HepG2 (cell line): ENCODE measurements at regions not wholly inside any gene's neighbourhood (a gene's known extent, or its start where the extent isn't known, plus 50 kb on each side); places are given as distances from the start of the nearest gene placed in this dataset.

Experiments
- ATAC-seq: fragments of 200-7000 bp; cut with Tn5 transposase; 3 replicates; pipeline ENCODE4 v1.9.1; 2020; ENCODE audit warnings: mild to moderate bottlenecking, moderate library complexity
- BruUV-seq: library from RNA; stranded (reverse); fragments of 400-500 nt; replicated peaks from 2 replicates; lab custom pipeline; 2021; lab: Mats Ljungman, UMichigan
- CTCF ChIA-PET: fragments of 300-600 bp; formaldehyde crosslinking; extraction: SDS; loops from one replicate; lab custom pipeline; 2021; ENCODE audit warnings: low total read pairs, inconsistent platforms, low intra/inter-chr PET ratio; lab: Yijun Ruan, JAX
- POLR2A ChIA-PET: fragments of 350-600 bp; sonication (Branson Sonifier 250); formaldehyde crosslinking; loops from one replicate; lab custom pipeline; 2020; ENCODE audit warnings: antibody characterized with exemption, inconsistent platforms; lab: Yijun Ruan, JAX
- DNase-seq: peaks from one replicate; pipeline ENCODE4 v3.0.0-alpha.2; 2015; ENCODE audit warnings: low spot score
- FAIRE-seq: peaks from 3 replicates; lab custom pipeline; 2011; peaks lifted over from hg19 to GRCh38; lab: Jason Lieb, UNC
- H2AFZ ChIP-seq: one replicate; pipeline ENCODE4 v1.6.1; 2011; ENCODE audit warnings: low read length, inconsistent platforms
- H3K27ac ChIP-seq: fragments of 300-600 bp; 3 replicates; pipeline ENCODE4 v1.8.0; 2011; ENCODE audit warnings: mixed run types, mild to moderate bottlenecking, mixed read lengths, low read length, inconsistent platforms; ENCODE audit not compliant: insufficient read depth; ENCODE audit errors: extremely low read length
- H3K27me3 ChIP-seq, 2 experiments: fragments of 200-600 bp in 1 of 2; 2 replicates in 1 of 2; 3 replicates in 1 of 2; pipeline versions ENCODE4 v1.6.0 to v1.8.0; 2011; ENCODE audit warnings: low read length in 2 of 2, mild to moderate bottlenecking in 2 of 2, moderate library complexity in 2 of 2, inconsistent platforms in 1 of 2; ENCODE audit not compliant: insufficient read depth in 2 of 2, control insufficient read depth in 1 of 2
- H3K36me3 ChIP-seq, 2 experiments: fragments of 200-600 bp in 1 of 2; replicated peaks in 1 of 2; 2 replicates in 1 of 2; 3 replicates in 1 of 2; pipeline versions ENCODE4 v1.5.1 to v1.8.0; 2011; ENCODE audit warnings: low read length in 2 of 2, inconsistent platforms in 1 of 2; ENCODE audit not compliant: insufficient read depth in 2 of 2, control insufficient read depth in 1 of 2
- H3K4me1 ChIP-seq: 2 replicates; pipeline ENCODE4 v1.5.1; 2012; ENCODE audit warnings: low read length, inconsistent platforms; ENCODE audit not compliant: insufficient read depth
- H3K4me2 ChIP-seq: 2 replicates; pipeline ENCODE4 v1.6.0; 2011; ENCODE audit warnings: low read depth, low read length, inconsistent platforms
- H3K4me3 ChIP-seq, 3 experiments: fragments of 200-600 bp in 1 of 3; sonication (generic), shearing (Covaris generic) in 1 of 3; replicated peaks in 1 of 3; 2 replicates each; pipeline ENCODE4 v1.5.1; 2011 to 2016; ENCODE audit warnings: low read length in 3 of 3, inconsistent platforms in 2 of 3, low read depth in 2 of 3, mild to moderate bottlenecking in 2 of 3, control low read depth in 1 of 3, mixed read lengths in 1 of 3; ENCODE audit not compliant: insufficient read depth in 1 of 3
- H3K79me2 ChIP-seq: one replicate; pipeline ENCODE4 v1.6.1; 2011; ENCODE audit warnings: low read length, inconsistent platforms; ENCODE audit not compliant: insufficient read depth
- H3K9ac ChIP-seq: 2 replicates; pipeline ENCODE4 v1.6.0; 2011; ENCODE audit warnings: mild to moderate bottlenecking, low read depth, low read length, inconsistent platforms; ENCODE audit not compliant: insufficient read depth
- H3K9me3 ChIP-seq: 2 replicates; pipeline ENCODE4 v1.5.1; 2012; ENCODE audit warnings: mild to moderate bottlenecking, low read length
- H4K20me1 ChIP-seq: 2 replicates; pipeline ENCODE4 v1.6.0; 2011; ENCODE audit warnings: inconsistent platforms, mild to moderate bottlenecking, low read length, moderate library complexity; ENCODE audit not compliant: insufficient read depth
- EEA1 ChIP-seq: sonication (generic); formaldehyde crosslinking; IDR thresholded peaks from 2 replicates; pipeline ENCODE4 v1.5.1; 2020; ENCODE audit warnings: mild to moderate bottlenecking, missing genetic modification reagents, borderline replicate concordance
- FLYWCH1 ChIP-seq: sonication (generic); formaldehyde crosslinking; IDR thresholded peaks from 2 replicates; pipeline ENCODE4 v1.8.1; 2023; ENCODE audit warnings: mild to moderate bottlenecking, missing genetic modification reagents
- FOXA1 ChIP-seq, 2 experiments: fragments of 450-650 bp in 1 of 2; sonication (generic) in 1 of 2; formaldehyde crosslinking in 1 of 2; IDR thresholded peaks; 2 replicates each; pipeline versions ENCODE4 v1.4.0 to v1.6.1; 2016 to 2020; ENCODE audit warnings: missing genetic modification reagents in 1 of 2
- FOXP4 ChIP-seq: sonication (generic); formaldehyde crosslinking; IDR thresholded peaks from 2 replicates; pipeline ENCODE4 v1.4.0; 2020; ENCODE audit warnings: missing genetic modification reagents
- GATAD2A ChIP-seq: IDR thresholded peaks from 2 replicates; pipeline ENCODE4 v1.6.1; 2016
- HDAC6 ChIP-seq: fragments of 200-600 bp; sonication (generic); IDR thresholded peaks from 2 replicates; pipeline ENCODE4 v1.7.0; 2017; ENCODE audit warnings: mild to moderate bottlenecking, antibody characterized with exemption, low read length, low read depth
- HOXA7 ChIP-seq: sonication (generic); formaldehyde crosslinking; IDR thresholded peaks from 2 replicates; pipeline ENCODE4 v1.8.1; 2022; ENCODE audit warnings: mild to moderate bottlenecking, missing genetic modification reagents, moderate library complexity
- IKZF1 ChIP-seq: fragments of 450-650 bp; IDR thresholded peaks from 2 replicates; pipeline ENCODE4 v1.7.1; 2016
- KAT8 ChIP-seq: IDR thresholded peaks from 2 replicates; pipeline ENCODE4 v1.6.1; 2016; ENCODE audit warnings: missing genetic modification reagents, missing compliant biosample characterization
- KLF13 ChIP-seq: sonication (generic); formaldehyde crosslinking; IDR thresholded peaks from 2 replicates; pipeline ENCODE4 v1.4.0; 2020; ENCODE audit warnings: mild to moderate bottlenecking, missing genetic modification reagents
- NFE2 ChIP-seq: sonication (generic); formaldehyde crosslinking; IDR thresholded peaks from 2 replicates; pipeline ENCODE4 v1.4.0; 2020; ENCODE audit warnings: missing genetic modification reagents
- RBM22 ChIP-seq: fragments of 200-400 bp; formaldehyde crosslinking; optimal IDR thresholded peaks from 2 replicates; pipeline ENCODE3; 2017; ENCODE audit warnings: mild to moderate bottlenecking, low read length, moderate library complexity
- RFXAP ChIP-seq: sonication (generic); formaldehyde crosslinking; IDR thresholded peaks from 2 replicates; pipeline ENCODE4 v1.4.0; 2020; ENCODE audit warnings: missing genetic modification reagents, borderline replicate concordance
- TAF1 ChIP-seq: sonication (generic); formaldehyde crosslinking; IDR thresholded peaks from 2 replicates; pipeline ENCODE4 v1.4.0; 2020; ENCODE audit warnings: missing genetic modification reagents
- XRCC5 ChIP-seq: fragments of 200-400 bp; formaldehyde crosslinking; optimal IDR thresholded peaks from 2 replicates; pipeline ENCODE3; 2017; ENCODE audit warnings: mild to moderate bottlenecking, low read length
- ZNF232 ChIP-seq: sonication (generic); formaldehyde crosslinking; IDR thresholded peaks from 2 replicates; pipeline ENCODE4 v1.4.0; 2020; ENCODE audit warnings: missing genetic modification reagents, borderline replicate concordance
- ZNF234 ChIP-seq: sonication (generic); formaldehyde crosslinking; conservative IDR thresholded peaks from 2 replicates; pipeline ENCODE4 v1.5.1; 2020; ENCODE audit warnings: mild to moderate bottlenecking, missing genetic modification reagents
- ZNF552 ChIP-seq: sonication (generic); formaldehyde crosslinking; IDR thresholded peaks from 2 replicates; pipeline ENCODE4 v1.9.0; 2022; ENCODE audit warnings: missing genetic modification reagents, mild to moderate bottlenecking, borderline replicate concordance
- ZNF652 ChIP-seq: IDR thresholded peaks from 2 replicates; pipeline ENCODE4 v1.6.1; 2016; ENCODE audit warnings: low read depth, borderline replicate concordance
- ZNF879 ChIP-seq: sonication (generic); formaldehyde crosslinking; IDR thresholded peaks from 2 replicates; pipeline ENCODE4 v1.8.1; 2023; ENCODE audit warnings: missing genetic modification reagents
- WGBS: methylation state at CpG from one replicate; pipeline ENCODE4 v1.1.6; 2017; ENCODE audit warnings: low lambda C conversion rate; 5-methylcytosine and 5-hydroxymethylcytosine counted together
- in situ Hi-C: cut with HindIII; loops from 2 replicates; pipeline ENCODE4 v1.10.0; 2017; ENCODE audit warnings: low pct_unique_long_range_greater_than_20kb; ENCODE audit not compliant: extremely low pct_ligation_motif_present
- intact Hi-C: fragments of 100-400 bp; cut with micrococcal nuclease; formaldehyde crosslinking; loops from one replicate; pipeline ENCODE4 v1.10.0; 2022; ENCODE audit not compliant: unreplicated experiment
- TF ChIP-seq, protein P1 (sequence below): sonication (generic); formaldehyde crosslinking; IDR thresholded peaks from 2 replicates; pipeline ENCODE4 v1.5.0; 2020; ENCODE audit warnings: mild to moderate bottlenecking, missing genetic modification reagents, moderate library complexity

- no peaks in the 10 kb centered on the region for H3K4me1 ChIP-seq
- ATAC-seq (peak; percentile 98), DNase-seq (peak; percentile 44), FAIRE-seq (peak; percentile 78)
- 29% methylated on average over 15 of the region's 15 CpGs for WGBS
- in situ Hi-C loops: no loop called here
- no peak overlapping the region for H3K9ac ChIP-seq
- peaks cover 0 to 24% of the 10 kb centered on the region in 2 experiments; a peak in 3 of 5 replicates for H3K27me3 ChIP-seq
- no peaks in the 10 kb centered on the region for H3K79me2 ChIP-seq
- CTCF ChIA-PET: no interaction called here
- H3K4me3 ChIP-seq: no peak overlapping the region
- no peaks in the 10 kb centered on the region for H3K9me3 ChIP-seq
- no TSS peak for BruUV-seq
- no peak overlapping the region for H2AFZ ChIP-seq
- intact Hi-C loops: loop anchor here (2.0 kb wide), 1 partner anchor 163 kb away; no protein-coding TSS in a partner anchor
- no peak overlapping the region for H3K4me2 ChIP-seq
- H4K20me1 ChIP-seq: no peaks in the 10 kb centered on the region
- H3K27ac ChIP-seq: no peak overlapping the region
- H3K36me3 ChIP-seq: no peaks in the 10 kb centered on the region
- POLR2A ChIA-PET: no interaction called here
- TF ChIP-seq NFE2 (CRISPR knock-in tag): no peak
- no peak for TF ChIP-seq EEA1 (CRISPR knock-in tag)
- TF ChIP-seq ZNF879 (CRISPR knock-in tag): no peak
- no peak for TF ChIP-seq IKZF1
- no peak for TF ChIP-seq ZNF234 (CRISPR knock-in tag)
- peak; percentile 54 for TF ChIP-seq XRCC5
- no peak for TF ChIP-seq FLYWCH1 (CRISPR knock-in tag)
- no peak for TF ChIP-seq ZNF232
- no peak for TF ChIP-seq KLF13
- TF ChIP-seq, protein P1, sequence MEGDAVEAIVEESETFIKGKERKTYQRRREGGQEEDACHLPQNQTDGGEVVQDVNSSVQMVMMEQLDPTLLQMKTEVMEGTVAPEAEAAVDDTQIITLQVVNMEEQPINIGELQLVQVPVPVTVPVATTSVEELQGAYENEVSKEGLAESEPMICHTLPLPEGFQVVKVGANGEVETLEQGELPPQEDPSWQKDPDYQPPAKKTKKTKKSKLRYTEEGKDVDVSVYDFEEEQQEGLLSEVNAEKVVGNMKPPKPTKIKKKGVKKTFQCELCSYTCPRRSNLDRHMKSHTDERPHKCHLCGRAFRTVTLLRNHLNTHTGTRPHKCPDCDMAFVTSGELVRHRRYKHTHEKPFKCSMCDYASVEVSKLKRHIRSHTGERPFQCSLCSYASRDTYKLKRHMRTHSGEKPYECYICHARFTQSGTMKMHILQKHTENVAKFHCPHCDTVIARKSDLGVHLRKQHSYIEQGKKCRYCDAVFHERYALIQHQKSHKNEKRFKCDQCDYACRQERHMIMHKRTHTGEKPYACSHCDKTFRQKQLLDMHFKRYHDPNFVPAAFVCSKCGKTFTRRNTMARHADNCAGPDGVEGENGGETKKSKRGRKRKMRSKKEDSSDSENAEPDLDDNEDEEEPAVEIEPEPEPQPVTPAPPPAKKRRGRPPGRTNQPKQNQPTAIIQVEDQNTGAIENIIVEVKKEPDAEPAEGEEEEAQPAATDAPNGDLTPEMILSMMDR (CRISPR knock-in tag): peak; percentile 26; the same call in 1 of the 2 replicates
- no peak for TF ChIP-seq HDAC6
- no peak for TF ChIP-seq RBM22
- no peak for TF ChIP-seq ZNF552 (CRISPR knock-in tag)
- TF ChIP-seq ZNF652 (CRISPR knock-in tag): peak; percentile 61
- no peak for TF ChIP-seq GATAD2A
- TF ChIP-seq RFXAP: no peak
- TF ChIP-seq FOXP4: no peak
- no peak for TF ChIP-seq FOXA1 (IDR thresholded peaks at IDR 0.05)
- 0 out of 2 replicates have a peak, but pooled peaks have one; percentile 24 for TF ChIP-seq FOXA1 (CRISPR knock-in tag; IDR thresholded peaks at IDR 0.05)
- no peak for TF ChIP-seq HOXA7 (CRISPR knock-in tag)
- TF ChIP-seq KAT8 (CRISPR knock-in tag): no peak
- no peak for TF ChIP-seq TAF1 (CRISPR knock-in tag)
Observed at GRCh38 chr10:21021843-21022594, 124.9 kb upstream of the NEBL start.
